ENCODE measurements at regions not wholly inside any gene's neighbourhood (a gene's known extent, or its start where the extent isn't known, plus 50 kb on each side); places are given as distances from the start of the nearest gene placed in this dataset.

DNA sequence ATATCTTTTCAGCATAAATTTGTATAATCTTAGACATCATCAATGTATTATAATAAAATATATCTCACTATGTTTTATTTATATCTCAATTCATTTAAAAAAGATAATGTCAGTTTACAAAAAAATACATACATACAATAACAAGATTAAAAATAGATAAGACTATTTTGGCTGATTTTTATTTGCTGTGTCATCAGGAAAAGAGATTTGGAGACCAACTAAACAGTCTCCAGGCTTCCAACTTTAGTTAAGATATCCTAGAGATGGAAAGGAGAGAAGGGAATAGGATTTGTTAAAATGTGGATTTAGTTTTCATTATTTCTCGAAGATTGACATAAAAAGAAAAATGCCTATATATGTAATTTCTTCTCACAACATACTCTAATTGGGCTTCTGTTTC, 433.8 kb upstream of the TOM1L1 start:
- H2AFZ ChIP-seq (ENCODE audit: low read length) = no peak overlapping the region

DNA sequence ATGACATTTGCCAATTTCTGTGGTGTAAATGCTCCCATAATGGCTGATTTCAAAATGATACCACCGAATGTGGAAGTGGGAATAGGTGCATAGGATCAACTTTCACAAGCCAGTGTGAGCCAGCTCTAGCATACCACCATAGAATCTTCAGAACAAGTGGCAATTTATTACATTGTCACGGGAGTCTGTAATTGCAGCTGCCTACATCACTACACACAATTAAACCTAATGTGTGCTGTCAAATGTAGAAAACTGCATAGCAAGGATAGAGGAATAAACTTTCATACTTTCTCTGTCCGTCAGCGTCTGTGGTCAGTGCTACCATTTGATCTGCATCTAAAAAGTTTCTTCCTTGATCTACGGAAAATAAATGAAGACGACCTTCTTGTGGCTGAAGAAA, 417.8 kb upstream of the TOM1L1 start:
- no peak overlapping the region for H2AFZ ChIP-seq (ENCODE audit: low read length)
- no peak for DNase-seq (ENCODE audit: insufficient read length, low spot score, missing footprints)
- H3K4me3 ChIP-seq (ENCODE audit: insufficient read depth, low read length) = no peak overlapping the region
- TF ChIP-seq, protein P1, sequence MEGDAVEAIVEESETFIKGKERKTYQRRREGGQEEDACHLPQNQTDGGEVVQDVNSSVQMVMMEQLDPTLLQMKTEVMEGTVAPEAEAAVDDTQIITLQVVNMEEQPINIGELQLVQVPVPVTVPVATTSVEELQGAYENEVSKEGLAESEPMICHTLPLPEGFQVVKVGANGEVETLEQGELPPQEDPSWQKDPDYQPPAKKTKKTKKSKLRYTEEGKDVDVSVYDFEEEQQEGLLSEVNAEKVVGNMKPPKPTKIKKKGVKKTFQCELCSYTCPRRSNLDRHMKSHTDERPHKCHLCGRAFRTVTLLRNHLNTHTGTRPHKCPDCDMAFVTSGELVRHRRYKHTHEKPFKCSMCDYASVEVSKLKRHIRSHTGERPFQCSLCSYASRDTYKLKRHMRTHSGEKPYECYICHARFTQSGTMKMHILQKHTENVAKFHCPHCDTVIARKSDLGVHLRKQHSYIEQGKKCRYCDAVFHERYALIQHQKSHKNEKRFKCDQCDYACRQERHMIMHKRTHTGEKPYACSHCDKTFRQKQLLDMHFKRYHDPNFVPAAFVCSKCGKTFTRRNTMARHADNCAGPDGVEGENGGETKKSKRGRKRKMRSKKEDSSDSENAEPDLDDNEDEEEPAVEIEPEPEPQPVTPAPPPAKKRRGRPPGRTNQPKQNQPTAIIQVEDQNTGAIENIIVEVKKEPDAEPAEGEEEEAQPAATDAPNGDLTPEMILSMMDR (IDR thresholded peaks at IDR 0.05; ENCODE audit: extremely low read depth, low read depth, low read length) = no peak
- no peaks in the 10 kb centered on the region for H4K20me1 ChIP-seq (ENCODE audit: insufficient read depth, low read length)
- peaks cover 3% of the 10 kb centered on the region for H3K9me3 ChIP-seq (ENCODE audit: low read depth, low read length)
- no peaks in the 10 kb centered on the region for H3K4me1 ChIP-seq (ENCODE audit: insufficient read depth, low read length)
- no peaks in the 10 kb centered on the region for H3K27me3 ChIP-seq (ENCODE audit: insufficient read depth, low read length)
- H3K27ac ChIP-seq (ENCODE audit: low read depth, low read length) = no peak overlapping the region
- H3K36me3 ChIP-seq (ENCODE audit: insufficient read depth, low read length) = no peaks in the 10 kb centered on the region
- H3K79me2 ChIP-seq (ENCODE audit: insufficient read depth, low read length) = no peaks in the 10 kb centered on the region
- H3K4me2 ChIP-seq (ENCODE audit: insufficient read depth, low read length) = no peak overlapping the region

More for the DNA sequence above, 433.8 kb upstream of the TOM1L1 start:
- no peaks in the 10 kb centered on the region for H3K27me3 ChIP-seq (ENCODE audit: insufficient read depth, low read length)
- no peaks in the 10 kb centered on the region for H4K20me1 ChIP-seq (ENCODE audit: insufficient read depth, low read length)
- H3K4me2 ChIP-seq (ENCODE audit: insufficient read depth, low read length) = no peak overlapping the region
- no peak for DNase-seq (ENCODE audit: insufficient read length, low spot score, missing footprints)
- no peaks in the 10 kb centered on the region for H3K79me2 ChIP-seq (ENCODE audit: insufficient read depth, low read length)
- no peaks in the 10 kb centered on the region for H3K9me3 ChIP-seq (ENCODE audit: low read depth, low read length)
- H3K4me3 ChIP-seq (ENCODE audit: insufficient read depth, low read length) = no peak overlapping the region
- no peaks in the 10 kb centered on the region for H3K36me3 ChIP-seq (ENCODE audit: insufficient read depth, low read length)
- TF ChIP-seq, protein P1 (IDR thresholded peaks at IDR 0.05; ENCODE audit: extremely low read depth, low read depth, low read length) = no peak
- no peaks in the 10 kb centered on the region for H3K4me1 ChIP-seq (ENCODE audit: insufficient read depth, low read length)
- H3K27ac ChIP-seq (ENCODE audit: low read depth, low read length) = no peak overlapping the region

DNA sequence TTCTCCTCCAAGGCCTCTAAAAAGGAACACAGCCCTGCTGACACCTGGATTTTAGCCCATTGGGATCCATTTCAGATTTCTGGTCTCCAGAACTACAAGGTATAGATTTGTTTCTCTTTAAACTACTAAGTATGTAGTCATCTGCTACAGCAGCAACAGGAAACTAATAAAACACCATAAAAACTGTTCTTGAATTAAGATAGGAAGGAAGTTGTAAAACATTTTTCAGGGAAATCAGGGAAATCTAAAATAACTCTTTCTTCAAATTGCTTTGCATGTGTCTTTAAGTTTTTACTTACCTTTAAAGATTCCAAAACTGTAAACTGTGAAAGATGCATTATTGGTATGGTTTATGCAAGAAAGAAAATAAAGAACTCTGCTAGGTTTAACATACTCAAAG, 407.0 kb upstream of the TOM1L1 start:
- H3K27me3 ChIP-seq (ENCODE audit: insufficient read depth, low read length) = no peaks in the 10 kb centered on the region
- H3K79me2 ChIP-seq (ENCODE audit: insufficient read depth, low read length) = no peaks in the 10 kb centered on the region
- H3K4me2 ChIP-seq (ENCODE audit: insufficient read depth, low read length) = no peak overlapping the region

DNA sequence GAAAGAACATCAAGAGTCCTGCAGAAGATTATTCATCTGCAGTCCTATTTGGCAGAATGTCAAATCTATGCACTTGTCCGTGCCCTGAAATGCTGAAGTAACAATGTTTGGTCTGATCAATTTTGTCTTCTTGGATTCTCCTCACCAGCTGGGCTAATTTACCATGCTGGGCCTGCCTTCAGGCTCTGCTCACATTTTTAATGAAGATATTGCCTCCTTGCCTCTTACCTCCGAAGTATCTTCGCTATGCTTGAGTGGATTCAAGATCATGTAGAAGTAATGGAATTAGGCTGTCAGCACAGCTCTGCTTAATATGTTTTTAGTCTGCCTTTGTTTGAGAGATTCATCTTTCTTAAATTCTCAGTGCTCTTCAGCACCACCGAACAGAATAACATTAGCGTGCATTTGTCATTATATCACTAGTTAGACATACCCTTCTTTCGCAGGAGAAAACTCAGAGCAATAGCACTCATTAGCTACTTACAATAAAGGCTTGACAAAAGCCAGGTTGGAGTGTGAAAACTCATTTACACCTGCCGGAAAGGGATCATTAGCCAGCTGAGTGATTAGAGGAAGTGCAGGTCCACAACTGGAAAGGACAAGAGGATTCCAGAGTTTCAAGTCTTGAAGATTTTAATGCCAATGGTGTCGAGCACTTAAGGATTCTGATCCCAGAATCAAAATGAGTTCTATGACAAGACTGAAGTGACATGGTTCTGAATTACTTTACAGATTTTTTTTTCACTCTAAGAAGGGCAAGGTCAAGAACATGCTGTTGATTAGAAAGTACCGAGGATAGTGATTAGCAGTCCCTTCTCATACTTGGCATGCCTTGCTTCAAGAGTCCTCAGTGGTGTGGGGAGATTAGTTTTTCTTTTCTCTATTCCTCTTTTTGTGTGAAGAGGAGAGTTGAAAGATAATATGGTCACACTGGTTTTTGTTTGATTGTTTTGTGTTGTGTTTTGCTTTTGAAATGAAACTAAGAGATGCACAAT, 405.6 kb upstream of the TOM1L1 start:
- Histone ChIP-seq H3K4me2 (ENCODE audit: insufficient read depth, low read length) (no peak overlapping the region), H3K79me2 (ENCODE audit: insufficient read depth, low read length) (no peaks in the 10 kb centered on the region), H4K20me1 (ENCODE audit: insufficient read depth, low read length) (no peaks in the 10 kb centered on the region), H3K27ac (ENCODE audit: low read depth, low read length) (no peak overlapping the region), H3K4me1 (ENCODE audit: insufficient read depth, low read length) (no peaks in the 10 kb centered on the region), H3K27me3 (ENCODE audit: insufficient read depth, low read length) (no peaks in the 10 kb centered on the region), H3K36me3 (ENCODE audit: insufficient read depth, low read length) (no peaks in the 10 kb centered on the region), H3K4me3 (ENCODE audit: insufficient read depth, low read length) (no peak overlapping the region), H3K9me3 (ENCODE audit: low read depth, low read length) (no peaks in the 10 kb centered on the region), H2AFZ (ENCODE audit: low read length) (no peak overlapping the region)
- TF ChIP-seq, protein P1 (IDR thresholded peaks at IDR 0.05; ENCODE audit: extremely low read depth, low read depth, low read length) = no peak
- no peak for DNase-seq (ENCODE audit: insufficient read length, low spot score, missing footprints)

More for the DNA sequence above, 407.0 kb upstream of the TOM1L1 start:
- Histone ChIP-seq H4K20me1 (ENCODE audit: insufficient read depth, low read length) (no peaks in the 10 kb centered on the region), H3K9me3 (ENCODE audit: low read depth, low read length) (no peaks in the 10 kb centered on the region), H2AFZ (ENCODE audit: low read length) (no peak overlapping the region), H3K36me3 (ENCODE audit: insufficient read depth, low read length) (no peaks in the 10 kb centered on the region), H3K4me3 (ENCODE audit: insufficient read depth, low read length) (no peak overlapping the region), H3K4me1 (ENCODE audit: insufficient read depth, low read length) (no peaks in the 10 kb centered on the region), H3K27ac (ENCODE audit: low read depth, low read length) (no peak overlapping the region)
- DNase-seq (ENCODE audit: insufficient read length, low spot score, missing footprints) = no peak
- TF ChIP-seq, protein P1 (IDR thresholded peaks at IDR 0.05; ENCODE audit: extremely low read depth, low read depth, low read length) = no peak

Data from osteoblast (primary cell).